Esophagus muscularis mucosa (tissue), 4 donors: ENCODE measurements at regions not wholly inside any gene's neighbourhood (a gene's known extent, or its start where the extent isn't known, plus 50 kb on each side); places are given as distances from the start of the nearest gene placed in this dataset.

Source experiments
- EP300 ChIP-seq: sonication (generic); formaldehyde crosslinking; IDR thresholded peaks from one replicate; pipeline ENCODE4 v1.6.1; 2017; ENCODE audit warnings: antibody characterized with exemption
- POLR2A ChIP-seq: fragments of 450-650 bp; IDR thresholded peaks from one replicate; pipeline ENCODE4 v1.6.1; 2017; ENCODE audit warnings: antibody characterized with exemption, moderate library complexity, mild to moderate bottlenecking, low read depth
- POLR2AphosphoS5 ChIP-seq, 2 donors: sonication (generic); formaldehyde crosslinking; IDR thresholded peaks; one replicate each; pipeline ENCODE4 v1.6.1; 2017; ENCODE audit warnings: antibody characterized with exemption in 2 of 2
- TF ChIP-seq, protein P1 (sequence below), 3 experiments: fragments of 200-600 bp in 2 of 3; fragments of 450-650 bp in 1 of 3; sonication (generic) in 2 of 3; IDR thresholded peaks; one replicate each; pipeline ENCODE4 v1.5.1; 2017 to 2019; ENCODE audit warnings: antibody characterized with exemption in 3 of 3, mild to moderate bottlenecking in 2 of 3, moderate library complexity in 1 of 3

DNA sequence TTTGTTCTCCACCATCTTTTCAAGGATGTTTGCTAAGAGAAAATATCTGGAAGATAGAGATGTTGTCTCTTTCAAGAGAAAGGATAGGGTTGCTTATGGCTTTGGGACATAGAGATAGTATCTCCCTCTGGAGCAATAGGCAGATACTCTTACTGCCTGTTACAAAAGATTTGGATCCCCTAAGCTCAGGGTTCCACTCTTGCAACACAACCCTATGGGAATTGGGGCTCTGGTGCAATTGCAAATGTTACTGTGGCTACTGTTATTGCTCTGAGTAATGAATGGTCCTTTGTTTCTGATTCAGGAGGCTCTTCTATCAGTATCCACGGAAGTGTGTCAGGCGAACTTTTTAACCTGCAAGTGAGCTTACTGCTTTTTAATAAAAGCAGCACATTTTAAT, 88.8 kb downstream of the GPR85 start:
- no peak for TF ChIP-seq POLR2A
- TF ChIP-seq, protein P1, sequence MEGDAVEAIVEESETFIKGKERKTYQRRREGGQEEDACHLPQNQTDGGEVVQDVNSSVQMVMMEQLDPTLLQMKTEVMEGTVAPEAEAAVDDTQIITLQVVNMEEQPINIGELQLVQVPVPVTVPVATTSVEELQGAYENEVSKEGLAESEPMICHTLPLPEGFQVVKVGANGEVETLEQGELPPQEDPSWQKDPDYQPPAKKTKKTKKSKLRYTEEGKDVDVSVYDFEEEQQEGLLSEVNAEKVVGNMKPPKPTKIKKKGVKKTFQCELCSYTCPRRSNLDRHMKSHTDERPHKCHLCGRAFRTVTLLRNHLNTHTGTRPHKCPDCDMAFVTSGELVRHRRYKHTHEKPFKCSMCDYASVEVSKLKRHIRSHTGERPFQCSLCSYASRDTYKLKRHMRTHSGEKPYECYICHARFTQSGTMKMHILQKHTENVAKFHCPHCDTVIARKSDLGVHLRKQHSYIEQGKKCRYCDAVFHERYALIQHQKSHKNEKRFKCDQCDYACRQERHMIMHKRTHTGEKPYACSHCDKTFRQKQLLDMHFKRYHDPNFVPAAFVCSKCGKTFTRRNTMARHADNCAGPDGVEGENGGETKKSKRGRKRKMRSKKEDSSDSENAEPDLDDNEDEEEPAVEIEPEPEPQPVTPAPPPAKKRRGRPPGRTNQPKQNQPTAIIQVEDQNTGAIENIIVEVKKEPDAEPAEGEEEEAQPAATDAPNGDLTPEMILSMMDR (IDR thresholded peaks at IDR 0.05) = no peak
- TF ChIP-seq POLR2AphosphoS5 (IDR thresholded peaks at IDR 0.05) = no peak
- TF ChIP-seq EP300 = no peak
